NK-92 treated with Interleukin-12 subunit alpha and Interleukin-12 subunit beta, amount 100 ng/mL, for 24 hours (cell line): ENCODE measurements at regions not wholly inside any gene's neighbourhood (a gene's known extent, or its start where the extent isn't known, plus 50 kb on each side); places are given as distances from the start of the nearest gene placed in this dataset.

Source experiments
- DNase-seq: peaks from one replicate; lab custom pipeline; 2025; lab: John Stamatoyannopoulos, UW

- no peak for DNase-seq
Measured at GRCh38 chr2:226272435-226272834, 527.2 kb downstream of the IRS1 start.

- DNase-seq = no peak
Measured at GRCh38 chr2:226270285-226271058, 529.1 kb downstream of the IRS1 start.

DNA sequence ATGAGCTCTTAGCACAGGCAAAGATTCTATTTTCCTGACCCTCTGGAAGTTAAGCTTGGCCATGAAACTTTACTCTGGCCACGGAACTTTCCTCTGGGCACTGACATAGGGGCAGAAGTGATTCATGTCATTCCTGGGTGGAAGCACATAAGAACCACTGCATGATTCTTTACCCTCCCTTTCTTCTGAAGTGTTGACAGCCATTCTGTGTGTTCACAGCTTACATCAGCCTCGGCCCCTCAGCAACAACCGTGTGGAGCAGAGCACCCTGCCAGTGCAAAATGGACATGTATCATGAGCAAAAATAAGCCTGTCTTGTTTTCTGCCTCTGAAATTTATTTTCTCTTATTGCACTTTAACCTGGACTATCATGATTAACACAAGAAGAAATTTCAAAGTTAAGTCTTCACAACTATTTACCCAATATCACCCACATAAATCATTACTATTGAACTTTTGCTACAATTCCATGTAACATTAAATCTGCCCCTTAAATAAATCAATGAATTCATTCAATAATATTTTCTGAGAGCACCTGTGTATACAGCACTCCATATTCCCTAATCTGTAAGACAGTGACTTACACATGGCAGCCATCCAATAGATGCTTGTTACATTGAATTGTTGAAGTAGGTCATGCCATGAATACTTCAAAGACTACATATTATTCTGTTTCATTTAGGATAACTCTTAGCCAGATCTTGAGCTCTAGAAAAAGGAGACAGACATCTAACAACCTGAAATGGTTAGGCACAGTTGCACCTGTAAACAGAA is 531.9 kb downstream of the IRS1 start:
- DNase-seq = no peak

- DNase-seq = no peak
Measured at GRCh38 chr2:226256709-226257376, 542.8 kb downstream of the IRS1 start.

- no peak for DNase-seq
Measured at GRCh38 chr2:226256237-226256636, 543.4 kb downstream of the IRS1 start.

- DNase-seq = no peak
Measured at GRCh38 chr2:226251661-226252060, 548.0 kb downstream of the IRS1 start.

DNA sequence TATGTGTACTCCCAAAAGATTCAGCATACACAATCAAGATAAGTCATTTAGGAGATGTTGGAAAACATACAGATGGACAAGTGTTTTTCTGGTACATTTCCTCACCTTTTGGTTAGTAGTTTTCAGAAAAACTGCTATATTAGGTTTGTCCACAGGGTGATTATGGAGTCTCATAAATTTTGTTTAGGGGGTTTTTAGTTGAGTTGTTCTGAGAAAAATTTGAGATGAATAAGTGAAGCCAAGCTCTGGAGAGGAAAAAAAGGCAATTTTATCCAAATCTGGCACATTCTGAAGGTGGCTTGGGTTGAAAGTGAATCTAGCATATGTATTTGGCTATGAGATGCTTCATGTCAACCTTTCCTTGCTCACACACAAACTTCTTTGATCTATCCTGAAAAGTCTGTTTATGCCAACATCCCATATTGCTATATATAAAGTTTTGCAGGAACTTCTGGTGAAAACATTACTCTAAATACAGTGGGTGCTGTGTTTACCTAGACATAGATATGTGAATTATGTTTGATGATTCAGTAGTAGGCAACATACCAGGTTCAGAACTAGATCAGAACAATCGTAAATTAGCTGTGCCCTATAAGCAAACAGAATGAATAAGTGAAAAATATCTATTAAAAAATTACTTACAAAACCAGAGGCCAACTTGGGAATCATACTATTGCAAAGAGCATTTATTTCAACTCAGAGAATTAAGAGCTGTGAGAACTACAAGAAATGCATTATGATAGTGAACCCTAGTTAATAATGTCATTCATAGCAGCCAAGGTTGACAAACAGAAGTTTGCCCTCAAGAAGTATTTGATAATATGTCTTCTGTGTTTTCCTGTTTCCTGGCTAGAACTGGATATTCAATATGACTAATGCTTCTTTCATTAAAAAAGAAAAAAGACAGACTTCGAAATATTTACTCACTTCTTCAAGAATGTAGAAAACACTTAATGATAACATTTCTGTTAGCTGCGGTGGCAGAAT is 552.0 kb downstream of the IRS1 start:
- no peak for DNase-seq

DNA sequence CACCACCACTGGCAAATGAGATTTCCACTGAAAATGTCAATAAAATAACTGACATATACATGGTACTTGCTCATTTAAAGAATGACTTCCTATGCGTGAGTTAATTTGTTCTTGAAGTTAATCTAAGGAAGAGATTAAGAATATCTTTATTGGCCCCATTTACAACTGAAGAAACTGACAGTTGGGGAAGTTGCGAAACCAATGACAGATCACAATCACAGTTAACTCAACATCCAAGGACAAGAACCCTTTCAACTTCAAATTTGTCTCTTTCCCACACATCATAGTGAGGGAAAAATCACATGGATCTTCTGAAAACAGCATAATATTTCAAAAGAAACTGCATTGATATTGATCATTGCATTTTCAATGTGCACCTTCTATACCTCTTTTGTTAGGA is 565.4 kb downstream of the IRS1 start:
- no peak for DNase-seq

DNA sequence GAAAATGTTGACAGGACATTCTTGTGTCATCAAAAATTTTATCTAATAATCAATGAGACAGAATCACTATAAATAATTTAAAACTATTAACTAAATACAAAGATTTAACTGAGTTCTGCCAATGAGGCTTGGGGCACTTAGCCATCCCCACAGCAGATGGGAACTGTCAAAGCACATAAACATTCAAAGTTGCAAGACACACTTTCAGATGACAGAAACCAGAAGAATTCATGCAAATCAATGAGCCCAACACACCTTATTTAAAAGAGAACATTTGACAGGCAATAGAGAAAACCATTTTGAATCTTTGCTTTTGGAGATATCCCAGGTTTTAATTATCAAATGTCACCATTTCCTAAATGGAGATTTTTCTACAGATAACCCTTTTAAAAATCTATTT is 566.2 kb downstream of the IRS1 start:
- DNase-seq = no peak

DNA sequence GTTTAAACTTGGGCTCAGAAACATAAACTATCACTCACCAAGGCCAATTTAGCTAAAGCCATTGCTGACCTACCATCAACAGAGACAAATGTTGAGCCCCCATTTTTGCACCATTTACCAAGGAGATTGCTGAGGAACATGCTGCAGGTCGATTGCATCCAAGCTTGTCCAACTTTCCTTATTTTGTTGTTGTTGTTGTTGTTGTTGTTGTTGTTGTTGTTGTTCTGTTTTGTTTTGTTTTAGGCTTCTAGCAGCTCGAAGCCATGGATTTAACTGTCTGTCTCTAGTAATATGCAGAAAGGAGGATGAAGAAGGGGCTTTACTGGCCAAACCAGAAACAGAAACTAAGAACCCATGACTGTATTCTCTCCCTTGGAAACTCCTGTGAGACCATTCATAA is 571.5 kb downstream of the IRS1 start:
- DNase-seq = no peak

DNA sequence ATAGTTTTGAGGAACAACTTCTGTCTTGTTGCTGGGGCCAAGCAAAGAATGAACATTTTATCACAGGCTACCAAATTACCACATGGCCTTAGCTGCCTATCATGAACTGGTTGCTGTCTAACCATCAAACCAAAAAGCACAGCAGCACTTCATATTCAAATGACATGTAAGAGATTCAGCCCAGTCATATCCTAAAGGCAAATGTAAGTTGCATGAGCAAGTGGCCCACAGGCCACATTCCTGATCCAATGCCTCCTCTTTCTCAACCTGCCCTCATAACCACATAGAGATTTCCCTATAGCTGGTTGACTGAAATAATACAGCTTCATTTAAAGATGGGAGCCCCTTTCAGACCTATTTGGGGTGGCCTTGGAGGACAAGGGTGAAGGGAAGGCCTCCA is 572.3 kb downstream of the IRS1 start:
- no peak for DNase-seq

DNA sequence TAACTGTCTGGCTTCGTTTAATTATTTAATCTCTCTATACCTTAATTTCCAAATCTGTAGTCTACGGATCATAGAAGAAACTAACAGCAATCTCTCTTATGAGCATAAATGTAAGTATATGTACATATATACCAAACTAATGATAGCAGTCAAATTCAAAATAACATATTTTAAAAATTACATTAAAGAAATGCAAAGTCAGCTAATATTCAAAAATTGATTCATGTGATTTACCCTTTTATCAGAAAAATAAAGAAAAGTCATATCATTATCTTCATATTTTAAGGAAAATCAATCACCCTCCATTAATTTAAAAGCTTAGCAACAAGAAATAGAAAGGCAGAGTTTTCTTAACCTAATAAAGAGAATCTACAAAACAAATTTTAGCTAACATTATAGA is 575.9 kb downstream of the IRS1 start:
- DNase-seq = no peak

DNA sequence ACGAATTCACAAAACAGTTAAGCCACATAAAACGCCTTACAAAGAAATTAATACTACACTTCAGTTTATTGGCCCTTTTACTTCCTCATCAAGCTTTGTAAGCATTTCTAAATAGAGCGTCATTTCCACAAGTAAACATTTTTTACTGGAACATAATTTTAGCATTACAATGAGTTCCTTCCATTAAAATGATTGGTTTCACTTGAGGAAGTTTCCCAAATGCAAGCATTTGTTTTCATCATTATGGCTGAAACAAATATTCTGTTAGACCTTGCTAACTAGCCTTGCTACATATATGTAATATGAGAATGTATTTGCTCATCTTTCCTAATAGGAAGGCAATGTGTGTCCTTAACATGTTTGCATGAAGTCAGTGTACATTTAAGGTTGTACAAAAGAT is 579.1 kb downstream of the IRS1 start:
- no peak for DNase-seq

DNA sequence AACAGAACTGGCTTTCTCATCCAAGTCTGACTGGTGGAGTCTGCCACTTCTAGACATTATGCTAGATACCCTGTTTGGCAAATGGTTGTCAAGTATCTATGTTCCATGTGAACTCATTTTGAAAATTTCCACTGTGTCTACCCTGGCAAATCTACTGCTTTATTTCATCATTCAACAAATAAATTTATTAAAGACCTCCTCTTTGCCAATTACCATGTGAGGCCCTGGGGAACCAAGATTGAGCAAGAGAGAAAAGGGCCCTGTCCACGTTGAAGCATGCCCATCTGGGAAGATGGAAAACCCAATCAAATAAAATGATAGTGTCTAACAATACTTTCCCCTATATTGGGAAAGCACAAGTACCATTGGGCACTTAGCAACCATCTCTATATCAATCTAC is 582.4 kb downstream of the IRS1 start:
- no peak for DNase-seq

- no peak for DNase-seq
Measured at GRCh38 chr2:226216575-226216974, 583.0 kb downstream of the IRS1 start.

- DNase-seq = no peak
Measured at GRCh38 chr2:226215902-226216503, 583.6 kb downstream of the IRS1 start.

DNA sequence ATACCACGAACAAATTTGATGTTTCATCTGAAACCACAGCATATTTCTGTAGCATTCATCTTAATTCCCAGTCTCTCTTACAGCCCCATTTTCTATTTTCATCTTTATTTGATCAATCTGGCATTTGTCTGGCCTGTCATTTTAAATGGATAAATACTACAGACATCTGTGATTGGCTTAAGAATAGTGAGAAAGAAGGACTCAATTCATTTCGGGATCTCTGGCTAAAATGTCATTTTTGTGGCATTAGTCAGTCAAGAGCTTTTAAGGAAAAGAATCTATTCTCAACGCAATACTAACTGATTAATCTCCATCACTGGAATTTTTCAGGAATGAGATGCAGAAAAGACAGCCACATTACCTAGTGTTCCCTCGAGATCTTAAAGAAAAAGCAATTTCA is 585.9 kb downstream of the IRS1 start:
- DNase-seq = no peak

DNA sequence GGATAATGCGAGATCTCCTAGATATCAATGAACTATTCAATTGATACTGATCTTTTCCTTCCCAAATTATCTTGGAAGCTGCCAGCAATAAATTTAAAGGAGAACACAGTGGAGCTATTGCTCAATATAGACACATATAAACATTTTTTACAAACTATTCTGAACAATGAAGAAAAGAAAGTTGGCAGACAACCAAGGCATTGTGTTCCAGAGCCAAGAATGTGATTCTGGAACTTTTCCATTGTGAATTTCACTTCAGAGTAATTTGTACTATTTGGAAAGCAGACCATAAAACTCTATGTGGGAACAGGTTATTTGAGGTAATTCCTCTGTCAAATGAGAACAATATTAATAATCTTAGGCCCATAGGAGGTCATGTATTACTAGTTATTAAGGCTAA is 588.2 kb downstream of the IRS1 start:
- no peak for DNase-seq

GRCh38 chr2:226208726-226209125 is 590.9 kb downstream of the IRS1 start:
- no peak for DNase-seq

- no peak for DNase-seq
Measured at GRCh38 chr2:226207671-226208070, 591.9 kb downstream of the IRS1 start.

DNA sequence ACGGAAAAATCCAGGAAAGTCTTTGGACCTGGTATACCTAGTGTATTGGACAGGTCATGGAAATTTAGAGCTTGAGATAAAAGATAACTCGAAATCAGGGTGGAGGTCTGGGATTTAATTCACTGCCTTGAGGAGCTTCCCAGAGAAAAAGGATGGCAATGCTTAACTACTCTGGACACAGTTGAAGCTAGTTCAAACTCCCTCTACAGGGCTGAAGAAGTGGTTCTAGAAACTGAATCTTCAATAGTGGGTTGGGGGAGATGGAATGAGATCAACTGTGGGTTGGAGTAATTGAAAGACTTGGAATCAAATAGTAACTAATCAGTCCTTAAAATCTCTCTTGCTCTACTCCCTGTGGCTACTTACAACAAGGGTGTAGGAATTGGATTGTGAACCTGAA is 600.1 kb downstream of the IRS1 start:
- no peak for DNase-seq
